IMR-90 (cell line): ENCODE measurements at regions not wholly inside any gene's neighbourhood (a gene's known extent, or its start where the extent isn't known, plus 50 kb on each side); places are given as distances from the start of the nearest gene placed in this dataset.

ENCODE experiments used
- ATAC-seq: fragments of 200-7000 bp; cut with Tn5 transposase; 2 replicates; pipeline ENCODE4 v1.9.1; 2020; ENCODE audit warnings: low read depth, mild to moderate bottlenecking, moderate library complexity
- BruUV-seq: library from RNA; stranded (reverse); fragments of 400-500 nt; replicated peaks from 2 replicates; lab custom pipeline; 2021; lab: Mats Ljungman, UMichigan
- CTCF ChIA-PET: fragments of 300-600 bp; formaldehyde crosslinking; extraction: SDS; loops from one replicate; lab custom pipeline; 2021; ENCODE audit warnings: antibody characterized with exemption; lab: Yijun Ruan, JAX
- POLR2A ChIA-PET: fragments of 300-600 bp; sonication (Branson Sonifier 250); formaldehyde crosslinking; loops from one replicate; lab custom pipeline; 2022; ENCODE audit warnings: antibody characterized with exemption; ENCODE audit not compliant: unreplicated experiment; lab: Charles Lee
- DNase-seq: peaks from one replicate; pipeline ENCODE4 v3.0.0; 2013
- H2AFZ ChIP-seq: replicated peaks from 2 replicates; pipeline ENCODE3; 2013; ENCODE audit warnings: low read length, mild to moderate bottlenecking; ENCODE audit not compliant: poor library complexity
- H2AK5ac ChIP-seq: 2 replicates; pipeline ENCODE4 v1.6.1; 2013; ENCODE audit warnings: low read depth, low read length, inconsistent platforms
- H2AK9ac ChIP-seq: replicated peaks from 2 replicates; pipeline ENCODE3; 2013; ENCODE audit warnings: mild to moderate bottlenecking, low read depth, low read length, moderate library complexity; ENCODE audit not compliant: poor library complexity
- H2BK120ac ChIP-seq: 2 replicates; pipeline ENCODE4 v1.6.1; 2013; ENCODE audit warnings: low read depth, low read length, inconsistent platforms
- H2BK15ac ChIP-seq: 3 replicates; pipeline ENCODE4 v1.6.1; 2013; ENCODE audit warnings: low read depth, low read length, inconsistent platforms
- H2BK20ac ChIP-seq: 2 replicates; pipeline ENCODE4 v1.6.1; 2013; ENCODE audit warnings: low read depth, mild to moderate bottlenecking, inconsistent platforms, low read length, moderate library complexity
- H2BK5ac ChIP-seq: 2 replicates; pipeline ENCODE4 v1.6.1; 2013; ENCODE audit warnings: mild to moderate bottlenecking, low read depth, low read length, inconsistent platforms; ENCODE audit not compliant: poor library complexity, severe bottlenecking
- H3K14ac ChIP-seq: replicated peaks from 2 replicates; pipeline ENCODE4 v1.6.1; 2013; ENCODE audit warnings: low read depth, low read length, inconsistent platforms
- H3K18ac ChIP-seq: 2 replicates; pipeline ENCODE4 v1.6.1; 2013; ENCODE audit warnings: low read depth, low read length, control low read depth
- H3K23ac ChIP-seq: 2 replicates; pipeline ENCODE4 v1.6.1; 2013; ENCODE audit warnings: low read depth, low read length, inconsistent platforms
- H3K27ac ChIP-seq: 2 replicates; pipeline ENCODE4 v1.5.1; 2013; ENCODE audit warnings: mild to moderate bottlenecking, control low read depth, low read length; ENCODE audit not compliant: insufficient read depth
- H3K27me3 ChIP-seq: 2 replicates; pipeline ENCODE4 v1.6.1; 2013; ENCODE audit warnings: low read length; ENCODE audit not compliant: control insufficient read depth, insufficient read depth
- H3K36me3 ChIP-seq: 2 replicates; pipeline ENCODE4 v1.6.1; 2013; ENCODE audit warnings: low read length, mixed read lengths; ENCODE audit not compliant: control insufficient read depth, insufficient read depth
- H3K4ac ChIP-seq: 2 replicates; pipeline ENCODE4 v1.6.1; 2013; ENCODE audit warnings: low read depth, low read length, inconsistent platforms
- H3K4me1 ChIP-seq: 2 replicates; pipeline ENCODE4 v1.6.1; 2013; ENCODE audit warnings: low read length, mixed read lengths; ENCODE audit not compliant: control insufficient read depth, insufficient read depth
- H3K4me2 ChIP-seq: 2 replicates; pipeline ENCODE4 v1.6.1; 2013; ENCODE audit warnings: low read depth, mild to moderate bottlenecking, control low read depth, low read length, moderate library complexity
- H3K4me3 ChIP-seq: 2 replicates; pipeline ENCODE4 v1.5.1; 2013; ENCODE audit warnings: low read depth, mild to moderate bottlenecking, control low read depth, low read length, moderate library complexity; ENCODE audit not compliant: insufficient read depth
- H3K56ac ChIP-seq: 2 replicates; pipeline ENCODE4 v1.6.1; 2013; ENCODE audit warnings: low read length, inconsistent platforms; ENCODE audit not compliant: insufficient read depth; ENCODE audit errors: extremely low read depth
- H3K79me1 ChIP-seq, 2 experiments: 2 replicates each; pipeline ENCODE4 v1.6.1; 2013; ENCODE audit warnings: low read length in 2 of 2, inconsistent platforms in 1 of 2, low read depth in 1 of 2
- H3K9ac ChIP-seq: 2 replicates; pipeline ENCODE4 v1.6.1; 2013; ENCODE audit warnings: low read depth, low read length, control low read depth
- H3K9me1 ChIP-seq: 2 replicates; pipeline ENCODE4 v1.6.1; 2013; ENCODE audit warnings: low read length, inconsistent platforms; ENCODE audit not compliant: insufficient read depth
- H3K9me3 ChIP-seq: 2 replicates; pipeline ENCODE4 v1.6.1; 2013; ENCODE audit warnings: low read length; ENCODE audit not compliant: control insufficient read depth, insufficient read depth
- H4K20me1 ChIP-seq: 2 replicates; pipeline ENCODE4 v1.6.1; 2013; ENCODE audit warnings: low read length, inconsistent platforms; ENCODE audit not compliant: insufficient read depth
- H4K5ac ChIP-seq: 2 replicates; pipeline ENCODE4 v1.6.1; 2013; ENCODE audit warnings: mild to moderate bottlenecking, low read depth, low read length, control low read depth
- H4K8ac ChIP-seq, 2 experiments: 2 replicates each; pipeline ENCODE4 v1.6.1; 2013; ENCODE audit warnings: low read depth in 2 of 2, low read length in 2 of 2, control low read depth in 1 of 2, inconsistent platforms in 1 of 2
- H4K91ac ChIP-seq: 2 replicates; pipeline ENCODE4 v1.6.1; 2013; ENCODE audit warnings: low read depth, low read length, inconsistent platforms; ENCODE audit not compliant: insufficient read depth
- BHLHE40 ChIP-seq: fragments of 150-350 bp; IDR thresholded peaks from 2 replicates; pipeline ENCODE4 v1.6.1; 2016; ENCODE audit warnings: mild to moderate bottlenecking, low read depth, low read length
- CEBPB ChIP-seq: IDR thresholded peaks from 2 replicates; pipeline ENCODE4 v1.6.1; 2012; ENCODE audit warnings: low read depth, low read length, improper control_type of control experiment
- CHD1 ChIP-seq: IDR thresholded peaks from 2 replicates; pipeline ENCODE4 v1.6.1; 2012; ENCODE audit warnings: low read depth, low read length, improper control_type of control experiment
- FOS ChIP-seq: fragments of 150-350 bp; IDR thresholded peaks from 2 replicates; pipeline ENCODE4 v1.6.1; 2016; ENCODE audit warnings: low read depth, low read length
- MAFK ChIP-seq: IDR thresholded peaks from 2 replicates; pipeline ENCODE4 v1.6.1; 2012; ENCODE audit warnings: low read depth, low read length, improper control_type of control experiment
- MAZ ChIP-seq: IDR thresholded peaks from 2 replicates; pipeline ENCODE4 v1.6.1; 2012; ENCODE audit warnings: low read depth, mild to moderate bottlenecking, low read length, improper control_type of control experiment, moderate library complexity, borderline replicate concordance
- MXI1 ChIP-seq: IDR thresholded peaks from 2 replicates; pipeline ENCODE4 v1.6.1; 2012; ENCODE audit warnings: low read depth, mild to moderate bottlenecking, low read length, moderate library complexity, borderline replicate concordance
- NFE2L2 ChIP-seq: fragments of 150-350 bp; IDR thresholded peaks from 2 replicates; pipeline ENCODE4 v1.6.1; 2016; ENCODE audit warnings: low read depth, mild to moderate bottlenecking, low read length
- POLR2A ChIP-seq: IDR thresholded peaks from 2 replicates; pipeline ENCODE4 v1.6.1; 2012; ENCODE audit warnings: mild to moderate bottlenecking, low read depth, low read length
- RAD21 ChIP-seq: IDR thresholded peaks from 2 replicates; pipeline ENCODE4 v1.6.1; 2012; ENCODE audit warnings: low read length, improper control_type of control experiment
- RCOR1 ChIP-seq: IDR thresholded peaks from 2 replicates; pipeline ENCODE4 v1.6.1; 2012; ENCODE audit warnings: mild to moderate bottlenecking, low read length, improper control_type of control experiment; ENCODE audit not compliant: insufficient replicate concordance
- RFX5 ChIP-seq: IDR thresholded peaks from 2 replicates; pipeline ENCODE4 v1.8.0; 2012; ENCODE audit warnings: low read depth, mild to moderate bottlenecking, low read length, moderate library complexity
- SMC3 ChIP-seq: fragments of 150-350 bp; IDR thresholded peaks from 2 replicates; pipeline ENCODE4 v1.6.1; 2016; ENCODE audit warnings: low read depth, mild to moderate bottlenecking, antibody characterized with exemption, low read length, moderate library complexity
- WGBS, 2 experiments: methylation state at CpG; one replicate each; pipeline versions ENCODE4 v1.1.5 to v1.1.7; 2013; ENCODE audit warnings: missing lambda C conversion rate in 2 of 2; ENCODE audit not compliant: insufficient read length in 1 of 2; ENCODE audit errors: extremely low coverage in 2 of 2; 5-methylcytosine and 5-hydroxymethylcytosine counted together
- dilution Hi-C: fragments of 300-500 bp; cut with HindIII; formaldehyde crosslinking; loops from one replicate; pipeline ENCODE4 v1.14.3; 2018; ENCODE audit warnings: low sequenced_read_pairs; ENCODE audit not compliant: unreplicated experiment
- in situ Hi-C: fragments of 300-500 bp; cut with MboI; formaldehyde crosslinking; loops from 3 replicates; pipeline ENCODE4 v1.14.3; 2019; ENCODE audit warnings: low sequenced_read_pairs, inconsistent platforms, mixed read lengths
- intact Hi-C: fragments of 100-400 bp; cut with micrococcal nuclease; formaldehyde crosslinking; loops from 2 replicates; pipeline ENCODE4 v1.10.0; 2022
- TF ChIP-seq, protein P1 (sequence below): fragments of 150-350 bp; IDR thresholded peaks from 2 replicates; pipeline ENCODE4 v1.6.1; 2016; ENCODE audit warnings: low read depth, mild to moderate bottlenecking, low read length, moderate library complexity, borderline replicate concordance
- TF ChIP-seq, protein P2 (sequence below): conservative IDR thresholded peaks from 2 replicates; pipeline ENCODE4 v1.5.1; 2012; ENCODE audit warnings: mild to moderate bottlenecking, low read depth, low read length, improper control_type of control experiment
- TF ChIP-seq, protein P3 (sequence below): fragments of 150-350 bp; IDR thresholded peaks from 2 replicates; pipeline ENCODE4 v1.6.1; 2017; ENCODE audit warnings: mild to moderate bottlenecking, antibody characterized with exemption, low read length, low read depth

DNA sequence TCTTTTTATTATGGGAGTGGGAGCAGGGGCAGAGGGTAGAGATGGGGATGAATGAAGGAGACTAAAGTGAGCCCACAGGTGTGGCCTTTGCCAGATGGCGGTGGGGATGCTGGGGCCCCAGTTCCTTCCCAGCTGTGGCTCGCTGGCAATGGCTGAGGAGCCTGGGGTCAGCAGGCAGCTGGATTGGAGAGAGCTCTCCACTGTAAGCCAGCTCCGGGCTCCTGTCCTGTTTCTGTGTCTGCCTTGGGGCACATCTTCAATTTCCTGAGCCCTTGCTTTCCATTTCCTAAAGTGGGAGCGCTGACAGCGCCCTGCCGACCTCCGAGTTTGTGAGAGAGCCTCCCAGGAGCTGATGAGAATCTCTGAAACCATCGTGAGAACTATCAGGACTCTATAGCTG is 75.6 kb upstream of the SPRY4 start:
- H3K56ac ChIP-seq: no peak overlapping the region
- no peak overlapping the region for H2BK5ac ChIP-seq
- ATAC-seq: no peak
- H3K27ac ChIP-seq: no peak overlapping the region
- CTCF ChIA-PET: no interaction called here
- intact Hi-C loops (no loop called here), dilution Hi-C loops (no loop called here), in situ Hi-C loops (no loop called here)
- 79% methylated on average over 6 of the region's 8 CpGs; no CpG with 5 or more reads in 1 of the 2 experiments for WGBS, 2 experiments
- no peaks in the 10 kb centered on the region; a peak in 1 of 4 replicates for H3K79me1 ChIP-seq
- no peak overlapping the region for H2AK5ac ChIP-seq
- 0 out of 2 replicates have a peak, but pooled peaks cover 2% of the 10 kb centered on the region for H3K36me3 ChIP-seq
- H4K5ac ChIP-seq: no peak overlapping the region
- no peak overlapping the region for H2AFZ ChIP-seq
- POLR2A ChIA-PET: no interaction called here
- H3K9me1 ChIP-seq: no peaks in the 10 kb centered on the region; the same call in 1 of the 2 replicates
- H3K4me3 ChIP-seq: no peak overlapping the region
- H3K4me2 ChIP-seq: no peak overlapping the region
- H3K4me1 ChIP-seq: 0 out of 2 replicates have a peak, but pooled peaks cover 2% of the 10 kb centered on the region
- H4K91ac ChIP-seq: no peak overlapping the region
- no peak overlapping the region for H3K23ac ChIP-seq
- H3K9me3 ChIP-seq: peaks cover 10% of the 10 kb centered on the region
- no peak overlapping the region for H3K9ac ChIP-seq
- no peak overlapping the region for H2BK120ac ChIP-seq
- DNase-seq: no peak
- H3K18ac ChIP-seq: no peak overlapping the region
- no peak overlapping the region for H3K14ac ChIP-seq
- no peak for TF ChIP-seq POLR2A
- no peak for TF ChIP-seq RCOR1
- no peak for TF ChIP-seq RAD21
- TF ChIP-seq SMC3: no peak
- no peak for TF ChIP-seq CEBPB
- no peak for TF ChIP-seq MAFK
- TF ChIP-seq, protein P1, sequence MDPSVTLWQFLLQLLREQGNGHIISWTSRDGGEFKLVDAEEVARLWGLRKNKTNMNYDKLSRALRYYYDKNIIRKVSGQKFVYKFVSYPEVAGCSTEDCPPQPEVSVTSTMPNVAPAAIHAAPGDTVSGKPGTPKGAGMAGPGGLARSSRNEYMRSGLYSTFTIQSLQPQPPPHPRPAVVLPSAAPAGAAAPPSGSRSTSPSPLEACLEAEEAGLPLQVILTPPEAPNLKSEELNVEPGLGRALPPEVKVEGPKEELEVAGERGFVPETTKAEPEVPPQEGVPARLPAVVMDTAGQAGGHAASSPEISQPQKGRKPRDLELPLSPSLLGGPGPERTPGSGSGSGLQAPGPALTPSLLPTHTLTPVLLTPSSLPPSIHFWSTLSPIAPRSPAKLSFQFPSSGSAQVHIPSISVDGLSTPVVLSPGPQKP: no peak
- TF ChIP-seq BHLHE40: no peak
- TF ChIP-seq, protein P2, sequence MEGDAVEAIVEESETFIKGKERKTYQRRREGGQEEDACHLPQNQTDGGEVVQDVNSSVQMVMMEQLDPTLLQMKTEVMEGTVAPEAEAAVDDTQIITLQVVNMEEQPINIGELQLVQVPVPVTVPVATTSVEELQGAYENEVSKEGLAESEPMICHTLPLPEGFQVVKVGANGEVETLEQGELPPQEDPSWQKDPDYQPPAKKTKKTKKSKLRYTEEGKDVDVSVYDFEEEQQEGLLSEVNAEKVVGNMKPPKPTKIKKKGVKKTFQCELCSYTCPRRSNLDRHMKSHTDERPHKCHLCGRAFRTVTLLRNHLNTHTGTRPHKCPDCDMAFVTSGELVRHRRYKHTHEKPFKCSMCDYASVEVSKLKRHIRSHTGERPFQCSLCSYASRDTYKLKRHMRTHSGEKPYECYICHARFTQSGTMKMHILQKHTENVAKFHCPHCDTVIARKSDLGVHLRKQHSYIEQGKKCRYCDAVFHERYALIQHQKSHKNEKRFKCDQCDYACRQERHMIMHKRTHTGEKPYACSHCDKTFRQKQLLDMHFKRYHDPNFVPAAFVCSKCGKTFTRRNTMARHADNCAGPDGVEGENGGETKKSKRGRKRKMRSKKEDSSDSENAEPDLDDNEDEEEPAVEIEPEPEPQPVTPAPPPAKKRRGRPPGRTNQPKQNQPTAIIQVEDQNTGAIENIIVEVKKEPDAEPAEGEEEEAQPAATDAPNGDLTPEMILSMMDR: no peak
- no peak for TF ChIP-seq RFX5
- TF ChIP-seq FOS: no peak
- TF ChIP-seq MAZ: no peak
- no peak for TF ChIP-seq CHD1
- TF ChIP-seq MXI1: no peak
- TF ChIP-seq, protein P3, sequence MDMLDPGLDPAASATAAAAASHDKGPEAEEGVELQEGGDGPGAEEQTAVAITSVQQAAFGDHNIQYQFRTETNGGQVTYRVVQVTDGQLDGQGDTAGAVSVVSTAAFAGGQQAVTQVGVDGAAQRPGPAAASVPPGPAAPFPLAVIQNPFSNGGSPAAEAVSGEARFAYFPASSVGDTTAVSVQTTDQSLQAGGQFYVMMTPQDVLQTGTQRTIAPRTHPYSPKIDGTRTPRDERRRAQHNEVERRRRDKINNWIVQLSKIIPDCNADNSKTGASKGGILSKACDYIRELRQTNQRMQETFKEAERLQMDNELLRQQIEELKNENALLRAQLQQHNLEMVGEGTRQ: no peak
- no peak for TF ChIP-seq NFE2L2
- no peak overlapping the region for H4K8ac ChIP-seq
- no peak overlapping the region for H2BK15ac ChIP-seq
- no peak overlapping the region for H2BK20ac ChIP-seq
- no peak overlapping the region for H2AK9ac ChIP-seq
- BruUV-seq: no TSS peak
- H3K27me3 ChIP-seq: no peaks in the 10 kb centered on the region
- H4K20me1 ChIP-seq: no peaks in the 10 kb centered on the region
- no peak overlapping the region for H3K4ac ChIP-seq
